ENCODE measurements at regions not wholly inside any gene's neighbourhood (a gene's known extent, or its start where the extent isn't known, plus 50 kb on each side); places are given as distances from the start of the nearest gene placed in this dataset.
A peak's percentile ranks its signal among the peaks of the same experiment; 100 is the strongest.
"Not testable (repeated sequence)": the region's sequence is repeated elsewhere in the genome, so short reads cannot be mapped to it uniquely, and the experiment has no call there.

- DNase-seq: not testable (repeated sequence)
Observed at GRCh38 chr7:155397758-155398714, 59.9 kb upstream of the EN2 start.

GRCh38 chr7:155398944-155399343 lies 59.0 kb upstream of the EN2 start:
- DNase-seq: peak in 1 of 2 donors; percentile 25

GRCh38 chr7:155399577-155399976 lies 58.4 kb upstream of the EN2 start:
- no peak for DNase-seq

GRCh38 chr7:155401231-155401630 lies 56.7 kb upstream of the EN2 start:
- no peak for DNase-seq

GRCh38 chr7:155401884-155402283 lies 56.0 kb upstream of the EN2 start:
- no peak for DNase-seq

- no peak for DNase-seq
Observed at GRCh38 chr7:155402941-155403340, 55.0 kb upstream of the EN2 start.

- no peak for DNase-seq
Observed at GRCh38 chr7:155404976-155405375, 53.0 kb upstream of the EN2 start.

GRCh38 chr7:155405399-155406318 lies 52.3 kb upstream of the EN2 start:
- DNase-seq: no peak

GRCh38 chr7:155407799-155408198 lies 50.1 kb upstream of the EN2 start:
- no peak for DNase-seq

Measured in stimulated activated CD4-positive, alpha-beta T cell treated with anti-CD3 and anti-CD28 coated beads, Interleukin-2, amount 100 ng/mL, for 48 hours (primary cell).